Renal cortical epithelial cell (primary cell): ENCODE measurements at regions not wholly inside any gene's neighbourhood (a gene's known extent, or its start where the extent isn't known, plus 50 kb on each side); places are given as distances from the start of the nearest gene placed in this dataset.

Source experiments
- DNase-seq: peaks from one replicate; pipeline ENCODE4 v3.0.0-alpha.2; 2011; ENCODE audit warnings: low read depth

DNA sequence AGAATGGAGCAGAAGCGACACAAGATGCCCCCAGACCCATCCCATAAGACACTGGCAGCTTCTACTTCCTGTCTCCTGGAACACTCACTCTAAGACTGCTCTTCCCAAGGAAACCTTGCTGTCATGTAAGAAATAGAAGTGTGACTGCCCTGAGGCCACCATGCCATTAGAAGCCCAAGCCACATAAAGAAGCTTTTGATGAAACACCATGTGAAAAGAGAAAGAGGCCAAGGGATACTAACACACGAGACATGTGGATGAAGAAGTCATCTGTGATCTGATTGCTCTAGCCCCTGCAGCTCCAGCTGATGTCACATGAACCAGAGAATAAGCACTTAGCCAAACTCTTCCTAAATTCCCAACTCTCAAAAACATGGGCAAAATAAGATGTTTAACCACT is 117.9 kb upstream of the PCSK2 start:
- no peak for DNase-seq

GRCh38 chr20:17109307-17109706 is 117.5 kb upstream of the PCSK2 start:
- DNase-seq: no peak

GRCh38 chr20:17128206-17128605 is 98.6 kb upstream of the PCSK2 start:
- DNase-seq: no peak

DNA sequence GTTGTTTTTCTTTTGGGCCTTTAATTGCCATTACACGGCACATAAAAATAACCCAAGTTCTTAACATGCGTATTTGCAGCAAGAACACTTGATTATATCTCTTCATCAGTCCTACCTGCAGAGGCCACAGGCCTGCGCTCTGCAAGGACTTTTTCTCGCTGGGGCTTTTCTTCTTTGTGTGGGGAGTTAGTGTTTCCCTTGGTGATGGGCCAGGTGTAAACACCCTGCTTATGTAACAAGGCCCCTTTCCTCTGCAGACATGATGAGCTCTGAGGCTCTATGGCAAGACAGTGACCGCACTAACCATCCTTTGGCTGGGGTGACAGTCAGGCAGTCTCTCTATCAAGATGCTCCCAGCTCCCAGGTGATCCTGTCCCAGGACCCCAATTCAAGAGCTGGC is 97.8 kb upstream of the PCSK2 start:
- DNase-seq: no peak

DNA sequence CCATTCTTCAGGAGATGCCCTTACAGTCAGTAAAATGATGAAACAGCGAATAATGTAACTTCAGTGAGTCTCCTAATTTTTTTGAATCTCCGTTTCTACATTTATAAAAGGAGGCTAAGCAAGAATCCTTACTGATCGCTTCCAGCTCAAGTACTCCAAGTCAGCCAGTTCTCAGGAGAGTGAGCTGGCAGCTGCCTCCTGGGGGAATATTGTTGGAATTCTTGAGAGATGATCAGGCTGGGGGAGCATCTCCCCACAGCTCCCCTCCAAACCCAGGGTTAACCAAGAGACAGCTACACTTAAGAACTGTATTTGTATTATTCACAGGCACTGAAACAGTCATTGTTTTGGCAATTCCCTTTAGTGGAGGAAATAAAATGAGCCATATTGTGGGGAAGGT is 89.1 kb upstream of the PCSK2 start:
- no peak for DNase-seq

- DNase-seq: no peak
Measured at GRCh38 chr20:17138237-17138636, 88.6 kb upstream of the PCSK2 start.

GRCh38 chr20:17140894-17141293 is 85.9 kb upstream of the PCSK2 start:
- no peak for DNase-seq

- DNase-seq: no peak
Measured at GRCh38 chr20:17141568-17141967, 85.3 kb upstream of the PCSK2 start.

- no peak for DNase-seq
Measured at GRCh38 chr20:17142666-17143065, 84.2 kb upstream of the PCSK2 start.

DNA sequence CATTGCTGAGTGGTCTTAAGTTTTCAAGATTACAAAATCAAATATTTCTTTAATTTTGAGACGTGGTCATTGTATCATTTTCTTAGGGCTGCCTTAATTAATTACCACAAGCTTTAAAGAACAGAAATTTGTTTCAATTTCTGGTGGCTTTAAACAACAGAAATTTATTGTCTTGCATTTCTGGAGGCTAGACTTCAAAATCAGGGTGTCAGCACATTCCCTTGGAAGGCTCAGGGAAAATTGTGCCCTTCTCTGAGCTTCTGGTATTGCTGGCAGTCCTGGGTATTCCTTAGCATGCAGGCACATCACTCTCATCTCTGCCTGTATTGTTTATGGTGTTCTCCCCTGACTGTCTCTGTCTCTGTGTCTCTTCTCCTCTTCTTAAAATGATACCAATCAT is 76.0 kb upstream of the PCSK2 start:
- DNase-seq: no peak

GRCh38 chr20:17155401-17155800 is 71.4 kb upstream of the PCSK2 start:
- DNase-seq: no peak

DNA sequence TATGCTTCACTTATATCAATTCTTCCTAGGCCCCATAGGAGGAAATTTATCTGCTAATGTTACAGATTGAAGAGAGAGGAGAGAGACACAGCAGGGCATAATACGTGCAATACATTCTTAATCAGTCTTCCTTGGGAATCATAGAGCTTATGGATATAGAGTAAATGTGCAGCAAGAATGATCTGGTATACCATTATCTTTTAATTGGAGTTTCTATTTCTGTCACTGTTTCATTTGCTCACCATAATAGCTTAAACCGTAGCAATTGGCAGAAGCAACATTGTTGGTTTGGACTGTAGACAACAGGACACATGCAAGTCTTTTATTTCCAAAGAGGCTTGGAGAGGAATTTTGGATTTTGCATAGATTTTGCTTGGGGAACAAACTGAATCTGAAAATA is 68.1 kb upstream of the PCSK2 start:
- no peak for DNase-seq

DNA sequence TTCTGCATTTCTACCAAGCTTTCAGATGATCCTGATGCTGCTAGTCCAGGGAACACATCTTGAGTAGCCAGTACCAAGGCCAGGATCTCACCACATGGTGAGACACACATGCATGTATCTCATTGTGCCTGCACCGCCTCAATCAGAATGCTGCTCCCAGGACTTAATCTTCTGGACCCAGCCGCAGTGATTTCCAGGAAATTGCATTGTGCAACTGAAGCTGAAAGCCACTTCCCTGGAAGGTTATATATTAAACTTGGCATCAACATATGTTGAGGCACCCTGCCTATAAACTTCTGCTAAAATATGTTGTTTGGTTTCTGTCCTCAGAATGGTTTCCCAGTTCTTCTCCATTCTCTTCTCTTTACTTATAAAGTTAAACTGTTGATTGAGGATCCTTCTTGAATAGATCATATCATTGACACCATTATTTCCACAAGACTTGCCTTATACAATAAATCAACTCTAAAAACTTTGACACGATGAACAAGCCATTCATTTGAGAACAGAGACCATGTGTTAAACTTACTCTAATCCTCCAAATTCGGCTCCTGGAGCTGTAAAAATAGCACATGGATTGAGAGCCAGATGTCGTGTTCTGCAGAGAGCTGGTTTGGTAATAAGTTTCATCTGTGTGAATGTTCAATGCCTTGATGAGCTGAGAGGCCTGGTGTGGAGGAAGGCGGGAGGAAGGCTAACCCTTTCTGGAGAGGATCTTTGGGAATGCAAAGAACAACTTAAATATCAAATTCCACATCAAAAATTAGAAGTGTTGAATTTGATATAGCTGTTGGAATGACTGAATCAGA is 65.0 kb upstream of the PCSK2 start:
- no peak for DNase-seq

DNA sequence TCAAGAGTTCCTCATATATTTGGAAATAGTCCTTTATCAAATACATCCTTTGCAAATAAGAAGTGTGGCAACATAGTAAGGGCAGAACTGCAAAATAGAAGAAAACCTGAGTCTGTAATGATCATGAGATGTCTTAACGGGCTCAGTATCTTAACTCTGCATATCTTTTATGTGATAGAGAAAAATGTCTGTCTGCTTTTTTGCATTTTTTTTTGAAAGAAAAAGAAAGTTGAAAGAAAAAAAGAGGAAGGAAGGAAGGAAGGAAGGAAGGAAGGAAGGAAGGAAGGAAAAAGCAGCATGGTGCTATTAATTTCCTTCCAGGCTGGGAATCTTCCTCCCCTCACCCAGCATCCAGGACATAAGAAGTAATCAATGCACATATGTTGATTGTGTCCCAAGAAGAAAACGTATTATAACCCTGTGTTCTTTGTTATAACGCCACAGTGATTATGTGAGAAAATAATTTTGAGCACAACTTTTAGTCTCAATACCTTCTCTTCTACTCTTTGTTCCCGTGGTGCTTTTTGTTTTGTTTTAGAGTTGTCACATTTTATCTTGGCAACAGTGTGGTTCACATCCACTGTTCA is 58.7 kb upstream of the PCSK2 start:
- no peak for DNase-seq

- no peak for DNase-seq
Measured at GRCh38 chr20:17169585-17170136, 57.2 kb upstream of the PCSK2 start.

DNA sequence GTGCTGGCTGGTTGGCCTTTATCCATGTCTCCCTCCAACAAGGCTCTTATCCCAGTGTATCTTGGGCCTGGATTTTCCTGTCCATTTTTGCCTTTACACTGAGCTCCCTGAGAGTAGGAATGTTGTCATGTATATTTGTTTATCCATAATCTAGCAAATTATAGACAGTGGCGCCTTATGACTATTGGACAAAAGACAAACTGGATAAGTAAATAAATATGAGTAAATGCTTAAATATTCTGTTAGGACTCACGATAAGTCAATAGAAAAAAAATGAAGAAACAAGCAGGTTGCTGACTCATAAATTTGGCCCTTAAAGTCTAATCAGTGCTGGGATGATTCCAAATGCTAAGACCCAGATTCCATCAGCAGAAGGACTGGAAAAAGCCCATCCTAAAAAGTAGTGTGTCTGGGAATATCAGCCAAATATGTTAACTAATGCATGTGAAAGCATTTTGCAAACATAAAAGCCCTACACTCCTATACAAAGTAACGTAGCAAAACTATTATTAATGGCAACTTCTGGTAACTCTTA is 55.0 kb upstream of the PCSK2 start:
- DNase-seq: no peak

DNA sequence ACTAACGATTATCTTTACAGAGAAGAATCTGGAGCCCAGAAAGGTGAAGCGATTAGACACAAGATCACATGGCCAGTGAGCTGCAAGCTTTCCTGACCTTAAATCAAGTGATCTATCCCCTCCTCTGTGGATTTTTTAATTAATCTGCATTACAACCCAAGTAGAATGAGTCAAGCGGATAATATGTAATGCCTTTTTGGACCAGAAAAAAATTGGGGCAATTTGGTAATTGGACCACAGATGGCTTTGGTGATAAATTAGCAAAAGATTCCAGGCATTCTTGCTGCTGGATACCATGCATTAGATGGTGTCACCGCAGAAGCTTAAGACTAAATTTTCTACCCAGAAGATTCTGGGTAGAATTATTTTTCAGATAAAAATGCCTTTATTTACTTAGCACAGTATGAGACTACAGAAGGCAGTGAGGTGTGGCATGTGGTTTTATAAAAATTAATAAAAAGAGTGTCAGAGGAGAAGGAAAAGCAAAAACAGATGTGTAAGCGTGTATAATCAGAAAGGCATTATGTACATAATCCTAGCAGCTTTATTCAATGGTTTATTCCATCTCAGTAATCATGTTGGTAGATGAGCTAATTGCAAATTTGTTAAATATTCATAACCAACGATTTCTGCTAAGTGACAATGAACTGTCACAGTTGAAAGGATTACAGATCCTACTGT is 53.9 kb upstream of the PCSK2 start:
- DNase-seq: no peak
